NCI-H1436 (cell line): ENCODE measurements at regions not wholly inside any gene's neighbourhood (a gene's known extent, or its start where the extent isn't known, plus 50 kb on each side); places are given as distances from the start of the nearest gene placed in this dataset.
"Not testable (repeated sequence)": the region's sequence is repeated elsewhere in the genome, so short reads cannot be mapped to it uniquely, and the experiment has no call there.

Source experiments
- DNase-seq: peaks from one replicate; lab custom pipeline; 2025; lab: John Stamatoyannopoulos, UW

- DNase-seq, result no peak
These were observed 297.2 kb downstream of the NDUFA10 start for GRCh38 chr2:239727776-239728600.

DNA sequence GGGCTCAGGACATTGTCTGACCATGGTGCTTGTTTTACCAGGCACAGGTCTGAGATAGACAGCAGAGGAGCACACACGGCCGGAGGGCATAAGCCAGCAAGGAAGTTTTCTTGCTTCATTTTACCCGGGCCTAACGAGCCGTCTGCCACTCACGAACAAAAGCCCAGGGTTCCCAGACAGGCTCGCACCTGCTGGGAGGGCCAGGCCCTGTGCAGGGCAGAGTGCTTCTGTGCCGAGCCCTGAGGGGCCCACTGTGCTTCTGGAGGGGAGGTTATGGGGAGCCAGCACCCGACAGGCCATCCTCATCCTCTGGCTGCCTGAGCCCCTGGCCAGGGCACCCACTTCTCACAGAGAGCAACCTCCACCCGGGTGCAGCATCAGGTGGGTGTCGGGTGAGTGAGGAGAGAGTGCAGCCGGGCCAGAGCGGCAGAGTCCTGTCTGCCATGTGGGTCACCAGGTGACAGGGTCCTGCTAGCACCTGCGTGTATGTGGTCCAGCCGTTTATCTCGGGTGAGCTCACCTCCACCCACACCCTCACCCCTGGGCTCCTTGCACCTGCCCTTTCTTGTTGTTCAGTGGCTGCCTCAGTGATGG lies 297.9 kb downstream of the NDUFA10 start:
- DNase-seq, result no peak

- no peak for DNase-seq
These were observed 298.4 kb downstream of the NDUFA10 start for GRCh38 chr2:239726631-239727181.

GRCh38 chr2:239726091-239726591 lies 299.0 kb downstream of the NDUFA10 start:
- no peak for DNase-seq

DNA sequence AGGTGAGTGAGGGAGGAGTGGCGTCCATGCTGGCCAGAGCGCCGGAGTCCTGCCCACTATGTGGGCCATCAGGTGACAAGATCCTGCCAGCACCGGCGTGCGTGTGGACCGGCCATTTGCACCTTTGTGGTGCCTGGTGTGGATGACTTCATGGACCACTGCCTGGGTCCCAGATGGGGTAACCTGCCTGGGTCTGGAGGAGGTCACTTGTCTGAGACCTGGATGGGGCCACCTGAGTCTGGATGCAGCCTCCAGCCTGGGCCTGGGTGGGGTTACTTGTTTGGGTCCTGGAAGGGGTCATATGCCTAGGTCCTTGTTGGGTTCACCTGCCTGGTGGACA lies 299.6 kb downstream of the NDUFA10 start:
- no peak for DNase-seq

DNA sequence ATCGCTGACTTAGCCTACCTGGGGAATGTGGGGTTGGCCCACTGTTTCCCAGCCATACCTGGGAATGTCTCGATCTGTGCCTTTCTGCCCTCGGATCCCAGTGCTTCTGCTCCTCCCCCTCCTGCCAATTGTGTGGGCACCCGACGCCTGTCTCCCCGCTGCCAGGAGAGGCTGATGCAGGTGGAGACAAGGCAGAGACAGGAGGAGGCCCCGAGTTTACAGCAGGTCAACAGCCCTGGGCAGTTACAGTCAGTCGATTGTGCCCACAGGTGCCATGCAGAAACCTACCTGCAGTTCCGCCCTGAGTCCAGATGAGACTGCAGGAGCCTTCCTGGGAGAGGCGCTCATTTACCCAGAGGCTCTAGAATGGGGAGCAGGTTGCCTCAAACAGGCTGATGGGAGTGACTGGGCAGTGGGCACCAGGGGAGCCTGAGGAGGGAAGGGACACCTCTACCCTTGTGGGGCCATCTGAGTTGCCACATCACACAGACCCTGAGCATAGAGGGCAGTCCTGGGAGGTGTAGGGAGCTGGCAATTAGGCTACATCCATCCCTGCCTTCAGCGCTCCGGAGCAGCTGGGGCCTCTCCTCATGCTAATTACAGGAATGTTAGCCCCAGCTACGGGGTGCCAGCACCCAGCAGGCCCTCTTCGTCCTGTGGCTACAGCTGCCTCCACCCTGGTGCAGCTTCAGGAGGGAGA lies 300.1 kb downstream of the NDUFA10 start:
- no peak for DNase-seq

- no peak for DNase-seq
These were observed 300.8 kb downstream of the NDUFA10 start for GRCh38 chr2:239724194-239724849.

GRCh38 chr2:239723486-239724193 lies 301.5 kb downstream of the NDUFA10 start:
- DNase-seq, result no peak

DNA sequence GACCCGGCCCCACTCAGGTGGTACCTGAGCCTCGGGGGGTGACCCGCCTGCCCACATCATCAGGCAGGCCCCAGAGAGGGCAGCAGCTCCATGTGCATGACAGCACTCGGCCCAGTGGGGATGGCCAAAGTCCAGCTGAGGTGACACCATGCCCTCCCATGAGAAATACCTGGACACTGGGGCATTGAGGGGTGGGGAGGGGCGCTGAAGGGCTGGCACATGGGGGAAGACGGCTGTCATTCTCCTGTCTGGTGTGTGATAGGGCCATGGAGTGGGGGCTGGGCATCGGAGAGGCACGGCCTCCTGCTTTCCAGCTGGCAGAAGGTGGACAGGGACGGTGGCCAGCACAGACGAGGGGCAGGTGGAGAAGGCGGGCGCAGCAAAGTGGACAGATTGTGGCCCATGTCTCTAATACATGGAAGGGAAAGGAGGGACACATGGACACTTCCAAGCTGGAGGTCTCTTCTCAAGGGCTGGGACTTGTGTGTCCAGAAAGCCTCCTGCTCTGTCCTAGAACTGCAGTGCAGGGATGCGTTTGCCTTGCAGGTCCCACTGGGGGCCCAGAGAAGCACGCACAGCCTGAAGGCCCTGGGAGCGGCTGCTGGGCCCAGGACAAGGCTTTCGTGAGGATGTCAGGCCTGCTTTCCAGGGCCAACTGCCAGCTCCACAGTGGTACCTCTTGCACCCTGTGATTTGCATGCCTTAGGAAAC lies 302.2 kb downstream of the NDUFA10 start:
- no peak for DNase-seq

DNA sequence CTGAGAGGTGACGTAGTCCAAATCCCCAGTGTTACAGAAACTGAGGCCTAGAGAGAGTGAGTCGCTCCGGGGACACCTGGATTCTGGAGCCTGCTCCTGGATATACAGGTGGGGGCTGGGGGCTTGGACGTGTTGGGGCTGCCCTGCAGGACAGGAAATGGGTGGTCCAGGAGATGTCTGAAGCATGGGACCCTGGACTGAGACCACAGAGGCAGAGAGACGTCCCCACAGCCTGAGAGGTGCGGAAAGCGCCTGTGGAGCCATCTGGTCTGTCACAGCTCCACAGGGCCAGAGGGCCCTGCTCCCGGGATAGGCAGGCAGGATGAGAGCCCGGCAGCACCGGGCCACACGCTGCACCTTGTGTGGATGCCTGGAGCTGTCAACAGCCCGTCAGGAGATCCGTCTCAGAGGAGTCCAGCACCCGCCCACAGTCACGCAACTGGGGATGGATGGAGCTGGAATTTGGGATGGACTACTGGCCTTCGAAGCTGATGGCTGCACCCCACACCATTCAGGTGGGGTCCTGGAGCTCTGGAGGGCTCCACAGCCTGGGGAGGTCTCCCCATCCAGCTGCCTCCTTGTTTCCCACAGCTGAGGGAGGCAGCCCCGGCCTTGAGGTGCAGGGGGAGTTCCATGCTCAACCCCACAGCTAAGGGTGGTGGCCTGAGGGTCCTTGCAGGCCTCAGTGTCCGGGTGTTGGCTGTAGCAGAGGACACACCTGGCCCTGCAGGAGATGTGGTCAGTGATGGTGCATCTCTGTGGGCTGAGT lies 303.0 kb downstream of the NDUFA10 start:
- DNase-seq, result no peak

GRCh38 chr2:239721531-239721930 lies 303.6 kb downstream of the NDUFA10 start:
- DNase-seq, result no peak

GRCh38 chr2:239720361-239721360 lies 304.5 kb downstream of the NDUFA10 start:
- DNase-seq, result no peak

GRCh38 chr2:239719791-239720360 lies 305.3 kb downstream of the NDUFA10 start:
- no peak for DNase-seq

- not testable (repeated sequence) for DNase-seq
These were observed 306.2 kb downstream of the NDUFA10 start for GRCh38 chr2:239718991-239719390.

- DNase-seq, result no peak
These were observed 307.4 kb downstream of the NDUFA10 start for GRCh38 chr2:239717706-239718105.

- no peak for DNase-seq
These were observed 307.8 kb downstream of the NDUFA10 start for GRCh38 chr2:239717319-239717675.

- DNase-seq, result no peak
These were observed 308.4 kb downstream of the NDUFA10 start for GRCh38 chr2:239716536-239717318.

DNA sequence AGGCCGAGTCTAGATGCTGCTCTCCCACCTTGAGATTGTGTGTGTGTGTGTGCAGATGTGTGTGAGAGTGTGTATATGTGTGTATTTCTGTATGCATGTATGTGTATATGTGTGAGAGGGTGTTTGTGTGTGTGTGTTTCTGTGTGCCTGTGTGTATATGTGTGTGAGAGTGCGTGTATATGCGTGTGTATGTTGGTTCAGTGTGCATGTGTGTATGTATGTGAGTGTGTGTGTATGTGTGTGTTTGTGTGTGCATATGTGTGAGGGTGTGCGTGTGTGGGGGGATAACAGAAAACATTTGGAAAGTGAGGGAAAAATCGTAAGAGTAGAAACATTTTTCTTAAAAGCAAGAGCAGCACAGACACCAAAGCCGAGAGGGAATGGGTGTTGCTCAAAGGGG lies 309.1 kb downstream of the NDUFA10 start:
- no peak for DNase-seq
